ENCODE measurements at regions not wholly inside any gene's neighbourhood (a gene's known extent, or its start where the extent isn't known, plus 50 kb on each side); places are given as distances from the start of the nearest gene placed in this dataset.
"Not testable (repeated sequence)": the region's sequence is repeated elsewhere in the genome, so short reads cannot be mapped to it uniquely, and the experiment has no call there.

- H3K79me2 ChIP-seq (ENCODE audit: control insufficient read depth, insufficient read depth, low read length); FAIRE-seq; H3K4me1 ChIP-seq (ENCODE audit: control insufficient read depth, extremely low read depth, insufficient read depth, low read length); intact Hi-C loops (cut with micrococcal nuclease); BruUV-seq (replicated peaks); H3K4me3 ChIP-seq (replicated peaks in 1 of 3; ENCODE audit: insufficient read depth in 1 of 3, low read depth in 1 of 3, low read length in 3 of 3); H2AFZ ChIP-seq (ENCODE audit: low read depth, low read length); H3K9ac ChIP-seq (replicated peaks; ENCODE audit: extremely low read depth, insufficient read depth, low read length); H3K4me2 ChIP-seq (ENCODE audit: insufficient read depth, low read length); H3K9me3 ChIP-seq (replicated peaks; ENCODE audit: control insufficient read depth, insufficient read depth, low read length); H4K20me1 ChIP-seq (replicated peaks; ENCODE audit: control insufficient read depth, extremely low read depth, insufficient read depth, low read length); H3K36me3 ChIP-seq (ENCODE audit: control insufficient read depth in 2 of 2, extremely low read depth in 1 of 2, insufficient read depth in 2 of 2, low read length in 2 of 2); POLR2A ChIA-PET; H3K9me1 ChIP-seq (replicated peaks; ENCODE audit: control insufficient read depth, extremely low read depth, insufficient read depth, low read length); dilution Hi-C loops (cut with MboI; ENCODE audit: extremely low pct_ligation_motif_present, low sequenced_read_pairs); H3K27ac ChIP-seq (ENCODE audit: insufficient read depth, low read depth, low read length); DNase-seq (ENCODE audit: low read depth, low spot score): not testable (repeated sequence)
- CTCF ChIA-PET = interaction anchor here (1.1 kb wide), 1 partner anchor 236 kb away, joined by 3 read pairs; no protein-coding TSS in a partner anchor
- H3K27me3 ChIP-seq (ENCODE audit: control insufficient read depth in 2 of 2, insufficient read depth in 2 of 2, low read length in 2 of 2) = peaks cover 16 to 28% of the 10 kb centered on the region in 2 experiments
- TF ChIP-seq GATA2 (IDR thresholded peaks at IDR 0.05; ENCODE audit: insufficient read depth, insufficient read length, low read depth, low read length) = peak; percentile 21
Measured at GRCh38 chr2:132038883-132039235, 122.9 kb downstream of the ANKRD30BL start.

- H3K4me1 ChIP-seq (ENCODE audit: control insufficient read depth, extremely low read depth, insufficient read depth, low read length) = no peaks in the 10 kb centered on the region
- dilution Hi-C loops (cut with MboI; ENCODE audit: extremely low pct_ligation_motif_present, low sequenced_read_pairs) = no loop called here
- intact Hi-C loops (cut with micrococcal nuclease) = no loop called here
Measured at GRCh38 chr2:132038179-132038882, 123.4 kb downstream of the ANKRD30BL start.

More at GRCh38 chr2:132038179-132038882, 123.4 kb downstream of the ANKRD30BL start:
- FAIRE-seq = no peak
- POLR2A ChIA-PET = no interaction called here
- Histone ChIP-seq H3K4me3 (replicated peaks in 1 of 3; ENCODE audit: insufficient read depth in 1 of 3, low read depth in 1 of 3, low read length in 3 of 3) (peak overlapping the region in 2 of 3 experiments; percentile 43 to 44), H2AFZ (ENCODE audit: low read depth, low read length) (peak overlapping the region; percentile 51), H3K9ac (replicated peaks; ENCODE audit: extremely low read depth, insufficient read depth, low read length) (no peak overlapping the region), H3K27me3 (ENCODE audit: control insufficient read depth in 2 of 2, insufficient read depth in 2 of 2, low read length in 2 of 2) (peaks cover 16 to 28% of the 10 kb centered on the region in 2 experiments), H3K4me2 (ENCODE audit: insufficient read depth, low read length) (peak overlapping the region; percentile 31), H3K36me3 (ENCODE audit: control insufficient read depth in 2 of 2, extremely low read depth in 1 of 2, insufficient read depth in 2 of 2, low read length in 2 of 2) (no peaks in the 10 kb centered on the region), H3K79me2 (ENCODE audit: control insufficient read depth, insufficient read depth, low read length) (no peaks in the 10 kb centered on the region), H4K20me1 (replicated peaks; ENCODE audit: control insufficient read depth, extremely low read depth, insufficient read depth, low read length) (no peaks in the 10 kb centered on the region), H3K27ac (ENCODE audit: insufficient read depth, low read depth, low read length) (no peak overlapping the region), H3K9me3 (replicated peaks; ENCODE audit: control insufficient read depth, insufficient read depth, low read length) (no peaks in the 10 kb centered on the region), H3K9me1 (replicated peaks; ENCODE audit: control insufficient read depth, extremely low read depth, insufficient read depth, low read length) (no peaks in the 10 kb centered on the region)
- BruUV-seq (replicated peaks) = no TSS peak
- CTCF ChIA-PET = interaction anchor here (0.7 to 1.1 kb wide), 2 partner anchors 236 to 620 kb away, joined by 3 read pairs; no protein-coding TSS in a partner anchor
- no peak for DNase-seq (ENCODE audit: low read depth, low spot score)
- TF ChIP-seq MAX (IDR thresholded peaks at IDR 0.05; ENCODE audit: insufficient read depth, insufficient read length) (no peak), POLR2A (IDR thresholded peaks at IDR 0.05; ENCODE audit: low read depth, low read length) (no peak), EZH2 (IDR thresholded peaks at IDR 0.05; ENCODE audit: borderline replicate concordance, low read depth, low read length, severe bottlenecking) (peak; percentile 69), MYC (IDR thresholded peaks at IDR 0.05; ENCODE audit: low read depth, low read length) (no peak)
- TF ChIP-seq, protein P1, sequence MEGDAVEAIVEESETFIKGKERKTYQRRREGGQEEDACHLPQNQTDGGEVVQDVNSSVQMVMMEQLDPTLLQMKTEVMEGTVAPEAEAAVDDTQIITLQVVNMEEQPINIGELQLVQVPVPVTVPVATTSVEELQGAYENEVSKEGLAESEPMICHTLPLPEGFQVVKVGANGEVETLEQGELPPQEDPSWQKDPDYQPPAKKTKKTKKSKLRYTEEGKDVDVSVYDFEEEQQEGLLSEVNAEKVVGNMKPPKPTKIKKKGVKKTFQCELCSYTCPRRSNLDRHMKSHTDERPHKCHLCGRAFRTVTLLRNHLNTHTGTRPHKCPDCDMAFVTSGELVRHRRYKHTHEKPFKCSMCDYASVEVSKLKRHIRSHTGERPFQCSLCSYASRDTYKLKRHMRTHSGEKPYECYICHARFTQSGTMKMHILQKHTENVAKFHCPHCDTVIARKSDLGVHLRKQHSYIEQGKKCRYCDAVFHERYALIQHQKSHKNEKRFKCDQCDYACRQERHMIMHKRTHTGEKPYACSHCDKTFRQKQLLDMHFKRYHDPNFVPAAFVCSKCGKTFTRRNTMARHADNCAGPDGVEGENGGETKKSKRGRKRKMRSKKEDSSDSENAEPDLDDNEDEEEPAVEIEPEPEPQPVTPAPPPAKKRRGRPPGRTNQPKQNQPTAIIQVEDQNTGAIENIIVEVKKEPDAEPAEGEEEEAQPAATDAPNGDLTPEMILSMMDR (IDR thresholded peaks at IDR 0.05; ENCODE audit: extremely low read depth in 1 of 2, insufficient read depth in 1 of 2, low read depth in 1 of 2, low read length in 2 of 2) = no peak
